AML-193 (cell line): ENCODE measurements at regions not wholly inside any gene's neighbourhood (a gene's known extent, or its start where the extent isn't known, plus 50 kb on each side); places are given as distances from the start of the nearest gene placed in this dataset.
"Not testable (repeated sequence)": the region's sequence is repeated elsewhere in the genome, so short reads cannot be mapped to it uniquely, and the experiment has no call there.

Experiments
- DNase-seq, 2 experiments: peaks; one replicate each; lab custom pipeline; 2025; lab: John Stamatoyannopoulos, UW

DNA sequence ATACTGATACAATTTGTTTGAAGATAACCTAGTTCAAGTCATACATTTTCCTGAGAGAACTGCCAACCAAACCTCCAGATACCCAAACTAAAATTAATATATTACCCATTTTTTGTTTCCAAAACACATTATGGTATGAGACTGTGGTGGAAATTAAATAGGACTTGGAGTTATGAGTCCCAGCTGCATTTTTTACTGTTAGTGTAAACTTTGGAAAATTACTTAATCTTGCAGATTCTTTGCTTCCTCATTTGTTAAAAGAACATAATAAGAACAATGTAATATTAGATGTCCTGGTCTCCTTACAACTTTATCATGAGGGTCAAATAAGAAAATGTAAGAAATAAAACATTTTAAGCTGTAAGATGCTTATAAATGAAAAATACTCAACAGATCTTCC is 98.2 kb upstream of the TRIB2 start:
- DNase-seq, result no peak

- no peak for DNase-seq
These were observed 96.8 kb upstream of the TRIB2 start for GRCh38 chr2:12619975-12620374.

DNA sequence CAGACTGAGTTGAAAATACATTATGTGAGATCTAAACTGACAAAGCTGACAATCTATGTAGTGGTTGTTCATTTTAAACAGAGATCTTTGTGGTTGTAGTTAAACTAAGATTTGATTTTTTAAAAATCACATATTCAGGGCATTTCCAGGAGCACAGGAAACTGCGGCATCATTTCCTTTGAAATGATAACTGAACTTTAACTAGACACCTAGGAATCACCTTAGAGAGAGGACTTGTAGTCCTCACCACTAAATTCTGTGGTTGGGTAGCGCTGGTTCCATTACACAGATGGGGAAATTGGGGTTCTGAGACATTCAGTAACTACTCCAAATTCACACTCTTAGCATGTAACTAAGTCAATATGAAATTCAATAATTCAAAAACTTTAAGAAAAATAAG is 96.0 kb upstream of the TRIB2 start:
- no peak for DNase-seq

- no peak for DNase-seq
These were observed 93.7 kb upstream of the TRIB2 start for GRCh38 chr2:12623051-12623450.

DNA sequence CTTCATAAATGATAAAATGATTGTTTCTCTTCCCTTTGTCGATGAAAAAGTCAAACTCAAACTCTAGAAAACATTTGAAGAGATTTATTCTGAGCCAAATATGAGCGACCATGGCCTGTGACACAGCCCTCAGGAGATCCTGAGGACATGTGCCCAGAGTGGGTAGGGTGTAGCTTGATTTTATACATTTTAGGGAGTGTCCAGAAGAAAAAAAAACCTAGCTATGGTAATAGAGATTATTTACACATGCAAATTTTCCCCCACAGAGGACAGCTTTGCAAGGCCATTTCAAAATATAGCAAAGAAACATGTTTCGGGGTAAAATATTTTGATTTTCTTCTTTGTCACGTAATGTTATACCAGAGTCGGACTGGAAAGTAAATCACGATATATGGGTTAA is 92.4 kb upstream of the TRIB2 start:
- no peak for DNase-seq

DNA sequence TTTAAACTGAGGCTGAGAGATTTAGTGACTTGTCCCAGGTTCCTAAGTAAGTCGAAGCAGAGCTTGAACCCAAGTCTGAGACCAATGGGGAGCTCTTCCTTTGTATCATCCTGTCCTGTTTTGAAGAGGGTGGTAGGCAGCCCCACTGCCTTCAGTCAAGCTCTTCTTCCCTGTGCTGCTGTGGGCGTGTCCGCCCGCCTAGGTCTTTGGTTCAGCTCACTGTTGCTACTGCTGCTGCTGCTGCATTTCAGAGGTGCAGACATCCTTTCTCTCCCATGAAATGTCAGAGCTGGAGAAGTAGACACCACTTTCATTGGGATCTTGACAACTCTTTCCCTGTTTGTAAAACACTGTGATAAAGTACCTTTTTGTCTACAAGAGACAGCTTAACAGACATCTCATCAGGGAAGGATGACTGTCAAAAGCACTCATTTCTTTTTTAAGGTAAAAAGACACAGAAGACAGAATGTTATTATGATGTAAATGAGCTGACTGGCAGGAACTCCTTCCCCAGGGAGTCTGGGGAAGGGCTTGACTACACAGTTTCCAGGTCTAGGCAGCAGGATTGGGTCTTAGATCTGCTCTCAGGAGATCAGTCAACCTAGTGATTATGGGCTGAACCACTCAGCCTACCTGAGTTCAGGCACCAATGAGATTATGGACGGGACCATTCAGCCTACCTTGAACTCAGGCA is 91.7 kb upstream of the TRIB2 start:
- DNase-seq, result no peak

- DNase-seq, result not testable (repeated sequence)
These were observed 88.2 kb upstream of the TRIB2 start for GRCh38 chr2:12628541-12628940.

DNA sequence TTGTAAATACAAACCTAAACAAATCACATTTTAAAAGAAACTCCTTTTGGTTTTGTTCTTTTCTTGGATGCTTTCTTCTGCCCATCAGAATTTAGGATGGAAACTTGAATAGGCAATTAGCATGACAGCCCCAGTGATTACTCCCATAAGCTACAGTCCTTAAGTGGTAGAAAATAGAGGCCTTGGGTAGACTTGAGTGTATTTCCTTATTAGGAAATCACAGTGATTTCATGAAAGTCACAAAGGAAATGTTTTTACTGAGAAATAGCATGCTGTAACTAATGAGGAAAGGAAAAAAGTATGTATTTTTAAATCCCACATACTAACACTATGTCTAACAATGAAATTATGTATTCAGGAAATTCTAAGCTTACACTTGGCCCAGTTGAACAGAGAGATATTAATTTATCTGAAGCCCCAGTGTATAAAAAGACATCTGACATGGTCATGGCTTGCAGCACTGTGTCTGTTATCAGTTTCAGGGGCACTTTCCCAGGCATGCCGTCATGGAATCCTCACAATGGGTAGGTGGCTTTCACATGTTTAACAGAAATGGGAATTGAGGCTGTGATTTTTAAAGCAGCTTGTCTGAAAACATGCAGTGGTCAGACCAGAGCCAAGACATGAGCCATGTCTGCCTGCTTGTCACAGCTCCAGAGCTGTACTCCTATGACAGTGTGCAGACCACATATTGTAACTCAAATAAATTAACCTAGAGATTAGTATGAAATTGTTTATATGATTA is 79.7 kb upstream of the TRIB2 start:
- DNase-seq, result no peak

GRCh38 chr2:12637754-12638153 is 79.0 kb upstream of the TRIB2 start:
- DNase-seq, result no peak

DNA sequence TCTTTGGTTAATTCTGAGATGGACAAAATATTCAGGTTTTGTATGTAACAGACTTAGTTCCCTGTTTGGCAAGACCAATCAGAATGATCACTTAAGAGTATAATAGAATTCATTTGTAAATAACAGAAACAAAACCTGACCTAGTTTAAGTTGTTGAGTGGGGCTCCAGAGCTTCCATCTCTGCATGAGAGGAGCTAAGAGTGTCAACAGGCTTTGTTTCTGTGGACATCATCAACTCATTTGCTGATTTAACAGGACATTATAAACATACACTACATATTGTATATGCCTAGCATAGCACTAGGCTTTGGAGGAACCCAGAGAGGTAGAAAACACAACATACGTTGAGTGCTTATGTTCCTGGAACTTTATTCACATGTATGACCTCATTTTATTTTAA is 75.3 kb upstream of the TRIB2 start:
- no peak for DNase-seq

- DNase-seq, result no peak
These were observed 74.4 kb upstream of the TRIB2 start for GRCh38 chr2:12642332-12642731.

GRCh38 chr2:12642859-12643258 is 73.9 kb upstream of the TRIB2 start:
- DNase-seq, result no peak

- no peak for DNase-seq
These were observed 66.9 kb upstream of the TRIB2 start for GRCh38 chr2:12649602-12650400.

DNA sequence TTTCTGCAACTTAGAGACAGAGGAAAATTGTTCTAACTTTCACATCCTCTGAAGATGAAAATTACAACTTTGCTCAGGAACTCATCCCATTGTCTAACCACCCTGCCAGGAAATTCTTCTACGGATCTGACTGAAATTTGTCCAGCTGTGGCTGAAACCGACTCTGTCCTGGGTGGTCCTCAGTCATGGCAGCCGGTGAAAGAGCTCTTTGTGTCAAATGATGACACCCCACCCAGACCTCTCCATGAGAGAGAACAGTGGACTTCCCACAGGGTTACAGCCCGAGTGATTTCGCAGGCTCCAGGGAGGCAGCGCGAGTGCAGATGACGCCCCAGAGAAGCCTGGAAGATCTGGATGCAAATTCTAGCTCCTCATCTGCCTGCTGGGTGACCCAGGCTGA is 65.1 kb upstream of the TRIB2 start:
- no peak for DNase-seq

DNA sequence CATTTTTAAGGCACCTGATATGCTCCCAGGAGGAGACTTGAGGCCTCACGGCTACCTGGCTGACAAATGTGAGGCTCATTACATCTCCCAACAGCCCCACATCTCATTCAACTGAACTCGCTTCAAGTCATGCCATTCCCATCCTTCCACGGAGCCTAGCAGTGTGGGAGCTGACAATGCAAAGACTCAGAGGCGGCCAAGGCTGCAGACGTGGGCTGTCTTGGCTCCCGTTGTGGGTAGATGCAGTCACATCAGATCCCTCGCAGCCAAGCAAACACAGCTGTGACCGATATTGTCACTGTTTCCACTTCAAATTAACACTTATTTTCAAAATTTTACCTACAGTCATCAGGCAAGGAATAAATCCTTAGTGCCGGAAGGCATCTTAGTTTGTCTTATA is 64.0 kb upstream of the TRIB2 start:
- DNase-seq, result no peak

- DNase-seq, result no peak
These were observed 59.2 kb upstream of the TRIB2 start for GRCh38 chr2:12657560-12657959.

- no peak for DNase-seq
These were observed 58.3 kb upstream of the TRIB2 start for GRCh38 chr2:12658310-12658945.

DNA sequence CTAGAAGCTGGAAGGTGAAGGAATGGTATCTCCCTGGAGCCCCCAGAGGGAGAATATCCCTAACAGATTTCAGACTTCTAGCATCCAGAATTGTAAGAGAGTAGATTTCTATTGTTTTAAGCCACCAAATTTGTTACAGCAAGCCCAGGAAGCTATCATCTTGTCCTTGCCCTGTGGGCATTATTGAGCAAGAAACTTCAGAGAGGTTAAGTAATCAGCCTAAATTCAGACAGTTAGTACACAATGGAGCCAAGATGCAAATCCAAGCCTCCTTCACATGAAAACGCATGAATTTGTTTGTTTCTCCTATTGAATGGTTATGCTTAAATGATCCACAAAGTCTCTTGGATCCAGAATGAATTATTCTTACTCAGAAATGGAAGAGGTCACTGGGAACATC is 55.2 kb upstream of the TRIB2 start:
- peak; percentile 35 for DNase-seq

GRCh38 chr2:12663306-12664037 is 53.3 kb upstream of the TRIB2 start:
- DNase-seq, result no peak

DNA sequence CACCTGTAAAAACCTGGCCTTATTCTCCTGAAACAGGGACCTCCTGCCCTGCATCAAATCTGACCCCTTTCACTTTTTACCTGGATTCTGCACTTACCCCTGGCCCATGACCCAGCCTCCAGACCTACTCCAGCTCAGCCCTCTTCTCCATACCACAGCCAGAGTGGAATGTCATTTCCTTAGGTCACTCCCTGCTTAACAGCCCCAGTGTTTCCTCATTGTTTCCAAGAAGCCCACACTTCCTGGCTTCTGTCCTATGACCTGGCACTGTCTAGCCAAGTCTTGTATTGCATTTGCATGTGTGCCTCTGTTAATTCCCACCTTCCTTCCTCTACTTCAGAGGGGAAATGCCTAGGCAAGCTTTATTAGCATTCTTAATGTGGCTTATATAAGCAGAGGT is 51.4 kb upstream of the TRIB2 start:
- no peak for DNase-seq

DNA sequence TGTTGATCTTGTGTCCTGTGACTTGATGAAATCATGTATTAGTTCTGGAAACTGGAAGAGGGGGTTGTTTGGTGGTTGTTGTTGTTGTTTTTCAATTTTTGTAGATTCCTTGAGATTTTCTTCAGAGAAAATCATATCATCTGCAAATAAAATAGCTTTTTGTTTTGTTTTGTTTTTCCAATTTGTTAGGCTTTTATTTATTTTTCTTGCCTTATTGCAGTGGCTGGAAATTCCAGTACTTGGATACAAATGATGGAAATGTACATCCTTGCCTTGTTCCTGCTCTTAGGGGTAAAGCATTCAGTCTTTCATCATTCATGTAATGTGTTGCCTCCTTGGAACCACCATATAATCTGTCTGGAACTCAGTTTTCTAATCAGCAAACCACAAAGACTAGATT is 50.3 kb upstream of the TRIB2 start:
- no peak for DNase-seq
